Tibial artery (tissue), 4 donors: ENCODE measurements at regions not wholly inside any gene's neighbourhood (a gene's known extent, or its start where the extent isn't known, plus 50 kb on each side); places are given as distances from the start of the nearest gene placed in this dataset.
"Not testable (repeated sequence)": the region's sequence is repeated elsewhere in the genome, so short reads cannot be mapped to it uniquely, and the experiment has no call there.

Experiments
- DNase-seq, 2 donors: peaks; one replicate each; pipeline ENCODE4 v3.0.0-alpha.2; 2019
- H3K27ac ChIP-seq, 2 donors: fragments of 200-600 bp; sonication (generic) in 1 of 2; 1 replicate in 1 of 2; 2 replicates in 1 of 2; pipeline ENCODE4 v1.5.1; 2018 to 2019; ENCODE audit warnings: mild to moderate bottlenecking in 1 of 2
- H3K27me3 ChIP-seq, 2 donors: fragments of 200-600 bp; sonication (generic) in 1 of 2; one replicate each; pipeline versions ENCODE4 v1.5.1 to v1.6.0; 2016 to 2019
- H3K36me3 ChIP-seq, 3 donors: fragments of 200-600 bp; sonication (generic) in 2 of 3; one replicate each; pipeline ENCODE4 v1.5.1; 2016 to 2019; ENCODE audit warnings: mild to moderate bottlenecking in 2 of 3
- H3K4me1 ChIP-seq, 4 donors: fragments of 200-600 bp; sonication (generic) in 2 of 4; 1 replicate in 3 of 4; 2 replicates in 1 of 4; pipeline ENCODE4 v1.5.1; 2016 to 2019
- H3K4me3 ChIP-seq, 2 donors: fragments of 200-600 bp; sonication (generic) in 1 of 2; 1 replicate in 1 of 2; 2 replicates in 1 of 2; pipeline ENCODE4 v1.5.1; 2018 to 2019; ENCODE audit warnings: mild to moderate bottlenecking in 2 of 2
- H3K9me3 ChIP-seq, 3 donors: fragments of 200-600 bp; sonication (generic) in 1 of 3; one replicate each; pipeline ENCODE4 v1.5.1; 2016 to 2019
- CTCF ChIP-seq, 2 experiments: fragments of 200-600 bp in 1 of 2; fragments of 450-650 bp in 1 of 2; IDR thresholded peaks; one replicate each; pipeline ENCODE4 v1.5.1; 2017 to 2019; ENCODE audit warnings: antibody characterized with exemption in 2 of 2, mild to moderate bottlenecking in 1 of 2, moderate library complexity in 1 of 2
- intact Hi-C: fragments of 100-400 bp; cut with DNase I; formaldehyde crosslinking; loops from one replicate; pipeline ENCODE4 v1.15.0; 2023; ENCODE audit warnings: low total_unique reads

DNA sequence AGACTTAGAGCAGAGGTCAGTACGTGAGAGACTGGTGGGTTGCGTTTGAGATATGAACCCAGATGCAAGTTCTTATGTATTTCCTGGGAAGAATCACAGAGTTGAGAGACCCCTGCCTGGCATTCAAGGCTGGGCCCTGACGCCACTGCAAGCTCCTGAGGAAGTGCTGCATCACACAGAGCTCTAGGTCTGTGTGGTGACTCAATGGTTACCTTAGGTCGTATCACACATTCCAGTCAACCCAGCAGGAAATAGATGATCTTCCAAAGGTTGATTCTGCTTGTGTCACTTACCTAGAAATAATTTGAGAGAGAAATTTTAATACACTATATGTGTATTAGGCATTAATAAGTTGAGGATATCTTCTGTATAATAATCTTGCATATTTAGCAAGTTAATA lies 1431.9 kb downstream of the RPIA start:
- H3K9me3 ChIP-seq, intact Hi-C loops: not testable (repeated sequence)

DNA sequence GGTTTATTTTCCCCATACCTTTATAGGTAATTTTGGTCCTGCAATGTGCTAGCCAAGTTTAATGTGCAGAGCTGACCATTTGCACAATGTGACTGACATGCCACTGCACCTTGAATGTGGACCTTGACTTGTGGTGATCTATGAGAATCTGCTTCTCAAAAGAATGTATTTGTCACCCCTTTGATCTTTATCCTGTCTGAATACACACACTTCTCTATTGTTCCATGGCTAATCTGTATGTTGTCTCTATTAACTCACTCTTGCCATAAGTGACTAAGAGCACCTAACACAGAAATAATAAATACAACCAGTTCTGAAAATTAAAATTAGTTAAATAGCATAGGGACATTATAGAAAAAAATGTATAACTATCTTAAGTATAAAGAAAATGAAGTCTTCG lies 1447.6 kb downstream of the RPIA start:
- H3K36me3 ChIP-seq, intact Hi-C loops, DNase-seq, H3K4me3 ChIP-seq, H3K27me3 ChIP-seq, H3K27ac ChIP-seq, H3K4me1 ChIP-seq, H3K9me3 ChIP-seq: not testable (repeated sequence)

More for the DNA sequence above, 1431.9 kb downstream of the RPIA start:
- DNase-seq, H3K27ac ChIP-seq, H3K36me3 ChIP-seq, H3K4me3 ChIP-seq, H3K4me1 ChIP-seq, H3K27me3 ChIP-seq: not testable (repeated sequence)

GRCh38 chr2:90141558-90141957 lies 1450.1 kb downstream of the RPIA start:
- H3K4me3 ChIP-seq, intact Hi-C loops, H3K36me3 ChIP-seq: not testable (repeated sequence)

GRCh38 chr2:90151805-90152204 lies 1460.3 kb downstream of the RPIA start:
- H3K9me3 ChIP-seq, H3K4me1 ChIP-seq, DNase-seq, H3K36me3 ChIP-seq, H3K4me3 ChIP-seq, H3K27ac ChIP-seq, H3K27me3 ChIP-seq, intact Hi-C loops: not testable (repeated sequence)

More at GRCh38 chr2:90141558-90141957, 1450.1 kb downstream of the RPIA start:
- DNase-seq, H3K9me3 ChIP-seq, H3K27ac ChIP-seq, H3K4me1 ChIP-seq, H3K27me3 ChIP-seq: not testable (repeated sequence)

DNA sequence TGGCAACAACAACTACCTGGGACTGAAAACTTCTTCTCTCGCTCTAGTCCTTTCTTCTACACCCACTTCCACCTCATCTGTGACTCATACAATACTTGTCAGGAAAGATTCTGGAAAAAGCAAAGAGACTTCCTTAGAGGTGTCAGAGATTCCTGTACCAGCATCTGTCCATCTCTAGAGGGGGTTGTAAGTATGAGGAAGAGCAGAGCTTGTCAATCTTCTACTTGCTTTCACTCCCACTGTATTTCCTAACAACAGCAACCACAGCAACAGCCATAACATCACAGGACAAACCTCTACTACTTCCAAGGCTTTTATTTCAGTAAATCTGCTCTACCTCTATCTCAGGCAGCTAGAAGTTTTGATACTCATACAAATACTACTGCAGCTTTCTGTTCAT lies 1479.5 kb downstream of the RPIA start:
- H3K4me3 ChIP-seq, H3K9me3 ChIP-seq, DNase-seq, H3K27me3 ChIP-seq, H3K27ac ChIP-seq, H3K4me1 ChIP-seq, H3K36me3 ChIP-seq, intact Hi-C loops: not testable (repeated sequence)

GRCh38 chr2:90173081-90173480 lies 1481.6 kb downstream of the RPIA start:
- intact Hi-C loops, H3K27ac ChIP-seq, H3K9me3 ChIP-seq, H3K4me3 ChIP-seq, H3K4me1 ChIP-seq, H3K27me3 ChIP-seq, DNase-seq, H3K36me3 ChIP-seq: not testable (repeated sequence)

- H3K9me3 ChIP-seq, H3K36me3 ChIP-seq, H3K27ac ChIP-seq, H3K4me1 ChIP-seq, DNase-seq, H3K27me3 ChIP-seq, H3K4me3 ChIP-seq, intact Hi-C loops: not testable (repeated sequence)
Measured at GRCh38 chr2:90179591-90179990, 1488.1 kb downstream of the RPIA start.

- intact Hi-C loops: no loop called here
- Histone ChIP-seq H3K27ac (no peak overlapping the region), H3K9me3 (no peaks in the 10 kb centered on the region), H3K4me1 (no peaks in the 10 kb centered on the region), H3K4me3 (no peak overlapping the region), H3K36me3 (no peaks in the 10 kb centered on the region), H3K27me3 (no peaks in the 10 kb centered on the region)
- no peak for TF ChIP-seq CTCF (IDR thresholded peaks at IDR 0.05)
- DNase-seq: no peak
Measured at GRCh38 chr2:90207454-90208058, 1516.1 kb downstream of the RPIA start.

- Histone ChIP-seq H3K4me3 (no peak overlapping the region), H3K4me1 (no peaks in the 10 kb centered on the region), H3K9me3 (no peaks in the 10 kb centered on the region), H3K36me3 (no peaks in the 10 kb centered on the region), H3K27me3 (no peaks in the 10 kb centered on the region), H3K27ac (no peak overlapping the region)
- no peak for TF ChIP-seq CTCF (IDR thresholded peaks at IDR 0.05)
- intact Hi-C loops: no loop called here
- DNase-seq: no peak
Measured at GRCh38 chr2:90209009-90209408, 1517.5 kb downstream of the RPIA start.
